ENCODE measurements at regions not wholly inside any gene's neighbourhood (a gene's known extent, or its start where the extent isn't known, plus 50 kb on each side); places are given as distances from the start of the nearest gene placed in this dataset.

- DNase-seq (ENCODE audit: low read depth in 1 of 2, low spot score in 1 of 2), result no peak
- TF ChIP-seq CTCF (IDR thresholded peaks at IDR 0.05; ENCODE audit: insufficient read depth, low read length) (no peak), REST (IDR thresholded peaks at IDR 0.05; ENCODE audit: insufficient replicate concordance, low read depth) (no peak), GABPA (IDR thresholded peaks at IDR 0.05; ENCODE audit: low read depth) (no peak), POLR2AphosphoS5 (IDR thresholded peaks at IDR 0.05; ENCODE audit: low read depth) (no peak), SPI1 (IDR thresholded peaks at IDR 0.05; ENCODE audit: borderline replicate concordance, low read depth) (no peak)
- H3K27ac ChIP-seq (replicated peaks), result no peak overlapping the region
- no peaks in the 10 kb centered on the region for H3K27me3 ChIP-seq (ENCODE audit: insufficient read depth, poor library complexity, severe bottlenecking)
- H3K4me3 ChIP-seq (replicated peaks; ENCODE audit: insufficient read depth, low read length), result no peak overlapping the region
Measured at GRCh38 chr1:56331892-56332567, 247.3 kb downstream of the PLPP3 start.

GRCh38 chr1:56331207-56331891 is 248.0 kb downstream of the PLPP3 start:
- no peak for DNase-seq (ENCODE audit: low read depth in 1 of 2, low spot score in 1 of 2)
- no peak for TF ChIP-seq REST (IDR thresholded peaks at IDR 0.05; ENCODE audit: insufficient replicate concordance, low read depth)
- no peak for TF ChIP-seq CTCF (IDR thresholded peaks at IDR 0.05; ENCODE audit: insufficient read depth, low read length)
- TF ChIP-seq POLR2AphosphoS5 (IDR thresholded peaks at IDR 0.05; ENCODE audit: low read depth), result no peak
- no peak for TF ChIP-seq GABPA (IDR thresholded peaks at IDR 0.05; ENCODE audit: low read depth)
- no peak for TF ChIP-seq SPI1 (IDR thresholded peaks at IDR 0.05; ENCODE audit: borderline replicate concordance, low read depth)
- Histone ChIP-seq H3K27ac (replicated peaks) (no peak overlapping the region), H3K27me3 (ENCODE audit: insufficient read depth, poor library complexity, severe bottlenecking) (no peaks in the 10 kb centered on the region), H3K4me3 (replicated peaks; ENCODE audit: insufficient read depth, low read length) (no peak overlapping the region)

GRCh38 chr1:56330391-56331026 is 248.9 kb downstream of the PLPP3 start:
- TF ChIP-seq GABPA (IDR thresholded peaks at IDR 0.05; ENCODE audit: low read depth) (no peak), POLR2AphosphoS5 (IDR thresholded peaks at IDR 0.05; ENCODE audit: low read depth) (no peak), REST (IDR thresholded peaks at IDR 0.05; ENCODE audit: insufficient replicate concordance, low read depth) (no peak)
- peak in 1 of 2 experiments; percentile 26 for DNase-seq (ENCODE audit: low read depth in 1 of 2, low spot score in 1 of 2)
- Histone ChIP-seq H3K4me3 (replicated peaks; ENCODE audit: insufficient read depth, low read length) (no peak overlapping the region), H3K27me3 (ENCODE audit: insufficient read depth, poor library complexity, severe bottlenecking) (no peaks in the 10 kb centered on the region), H3K27ac (replicated peaks) (no peak overlapping the region)
